Right cardiac atrium (tissue), 5 donors: ENCODE measurements at regions not wholly inside any gene's neighbourhood (a gene's known extent, or its start where the extent isn't known, plus 50 kb on each side); places are given as distances from the start of the nearest gene placed in this dataset.

ENCODE experiments used
- ATAC-seq, 2 donors: fragments of 200-7000 bp; cut with Tn5 transposase; one replicate each; pipeline versions ENCODE4 v1.8.0 to v1.9.1; 2020; ENCODE audit warnings: moderate library complexity in 2 of 2, mild to moderate bottlenecking in 1 of 2
- DNase-seq, 3 donors: peaks; one replicate each; pipeline ENCODE4 v3.0.0-alpha.2; 2020
- H3K27ac ChIP-seq: one replicate; pipeline ENCODE4 v1.5.1; 2013; ENCODE audit warnings: mild to moderate bottlenecking, low read length, control low read depth, moderate library complexity
- H3K27me3 ChIP-seq: one replicate; pipeline ENCODE4 v1.6.1; 2013; ENCODE audit not compliant: control insufficient read depth, insufficient read depth
- H3K4me1 ChIP-seq: one replicate; pipeline ENCODE4 v1.6.1; 2013; ENCODE audit warnings: low read length; ENCODE audit not compliant: control insufficient read depth, insufficient read depth
- H3K4me3 ChIP-seq: one replicate; pipeline ENCODE4 v1.5.1; 2013; ENCODE audit warnings: low read length, control low read depth
- H3K9me3 ChIP-seq: one replicate; pipeline ENCODE4 v1.6.1; 2013; ENCODE audit warnings: low read length; ENCODE audit not compliant: control insufficient read depth
- WGBS: extraction: QIAGEN DNeasy Blood & Tissue Kit; methylation state at CpG from one replicate; pipeline ENCODE4 v1.1.7; 2013; 5-methylcytosine and 5-hydroxymethylcytosine counted together
- intact Hi-C, 4 donors: fragments of 100-400 bp; cut with DNase I; formaldehyde crosslinking; loops; one replicate each; pipeline versions ENCODE4 v1.11.0 to v1.14.0; 2022 to 2023
- donor health status: healthy with polysubstance abuse.
- donor health status: DM: no; HTN: yes; CAD: no.
- donor health status: DM: no; HTN: no; CAD: no.
- donor health status: DM: no; HTN: yes; CAD: no; lungs with severe emphysema.
- donor health status: DM: yes; HTN: yes; CAD: no.

GRCh38 chr18:22773944-22774343 lies 159.2 kb upstream of the RBBP8 start:
- no peak for DNase-seq
- 85% methylated on average over 3 of the region's 3 CpGs for WGBS
- Histone ChIP-seq H3K4me3 (no peak overlapping the region), H3K4me1 (no peaks in the 10 kb centered on the region), H3K27me3 (no peaks in the 10 kb centered on the region), H3K27ac (no peak overlapping the region), H3K9me3 (no peaks in the 10 kb centered on the region)
- no peak for ATAC-seq
- intact Hi-C loops, result no loop called here

GRCh38 chr18:22778996-22779395 lies 154.1 kb upstream of the RBBP8 start:
- DNase-seq, result peak in 2 of 3 donors; percentile 34 to 54
- H3K4me3 ChIP-seq, result no peak overlapping the region
- intact Hi-C loops, result no loop called here
- H3K4me1 ChIP-seq, result no peaks in the 10 kb centered on the region
- no peaks in the 10 kb centered on the region for H3K9me3 ChIP-seq
- H3K27me3 ChIP-seq, result no peaks in the 10 kb centered on the region
- H3K27ac ChIP-seq, result peak overlapping the region; percentile 52
- WGBS, result 23% methylated on average over 1 of the region's 1 CpG
- ATAC-seq, result peak; percentile 90 to 92

GRCh38 chr18:22783245-22783644 lies 149.9 kb upstream of the RBBP8 start:
- H3K4me3 ChIP-seq, result no peak overlapping the region
- no peak for DNase-seq
- H3K27me3 ChIP-seq, result no peaks in the 10 kb centered on the region
- no peak overlapping the region for H3K27ac ChIP-seq
- H3K9me3 ChIP-seq, result no peaks in the 10 kb centered on the region
- intact Hi-C loops, result no loop called here
- WGBS, result 94% methylated on average over 3 of the region's 3 CpGs
- H3K4me1 ChIP-seq, result no peaks in the 10 kb centered on the region
- no peak for ATAC-seq

- 69% methylated on average over 4 of the region's 4 CpGs for WGBS
Measured at GRCh38 chr18:22783662-22784076, 149.5 kb upstream of the RBBP8 start.

GRCh38 chr18:22789052-22789451 lies 144.1 kb upstream of the RBBP8 start:
- ATAC-seq, result no peak
- H3K4me3 ChIP-seq, result no peak overlapping the region
- intact Hi-C loops, result no loop called here

More at GRCh38 chr18:22783662-22784076, 149.5 kb upstream of the RBBP8 start:
- intact Hi-C loops, result no loop called here
- no peak overlapping the region for H3K27ac ChIP-seq
- no peak for DNase-seq
- H3K4me1 ChIP-seq, result no peaks in the 10 kb centered on the region
- no peaks in the 10 kb centered on the region for H3K27me3 ChIP-seq
- no peak for ATAC-seq
- H3K9me3 ChIP-seq, result no peaks in the 10 kb centered on the region
- no peak overlapping the region for H3K4me3 ChIP-seq

GRCh38 chr18:22789600-22789999 lies 143.5 kb upstream of the RBBP8 start:
- WGBS, result 85% methylated on average over 5 of the region's 5 CpGs
- Histone ChIP-seq H3K9me3 (no peaks in the 10 kb centered on the region), H3K4me1 (no peaks in the 10 kb centered on the region), H3K27ac (no peak overlapping the region), H3K4me3 (no peak overlapping the region), H3K27me3 (no peaks in the 10 kb centered on the region)
- DNase-seq (no peak), ATAC-seq (no peak)
- intact Hi-C loops, result no loop called here

More at GRCh38 chr18:22789052-22789451, 144.1 kb upstream of the RBBP8 start:
- no peaks in the 10 kb centered on the region for H3K4me1 ChIP-seq
- DNase-seq, result no peak
- WGBS, result 82% methylated on average over 2 of the region's 2 CpGs
- no peaks in the 10 kb centered on the region for H3K27me3 ChIP-seq
- no peak overlapping the region for H3K27ac ChIP-seq
- no peaks in the 10 kb centered on the region for H3K9me3 ChIP-seq

DNA sequence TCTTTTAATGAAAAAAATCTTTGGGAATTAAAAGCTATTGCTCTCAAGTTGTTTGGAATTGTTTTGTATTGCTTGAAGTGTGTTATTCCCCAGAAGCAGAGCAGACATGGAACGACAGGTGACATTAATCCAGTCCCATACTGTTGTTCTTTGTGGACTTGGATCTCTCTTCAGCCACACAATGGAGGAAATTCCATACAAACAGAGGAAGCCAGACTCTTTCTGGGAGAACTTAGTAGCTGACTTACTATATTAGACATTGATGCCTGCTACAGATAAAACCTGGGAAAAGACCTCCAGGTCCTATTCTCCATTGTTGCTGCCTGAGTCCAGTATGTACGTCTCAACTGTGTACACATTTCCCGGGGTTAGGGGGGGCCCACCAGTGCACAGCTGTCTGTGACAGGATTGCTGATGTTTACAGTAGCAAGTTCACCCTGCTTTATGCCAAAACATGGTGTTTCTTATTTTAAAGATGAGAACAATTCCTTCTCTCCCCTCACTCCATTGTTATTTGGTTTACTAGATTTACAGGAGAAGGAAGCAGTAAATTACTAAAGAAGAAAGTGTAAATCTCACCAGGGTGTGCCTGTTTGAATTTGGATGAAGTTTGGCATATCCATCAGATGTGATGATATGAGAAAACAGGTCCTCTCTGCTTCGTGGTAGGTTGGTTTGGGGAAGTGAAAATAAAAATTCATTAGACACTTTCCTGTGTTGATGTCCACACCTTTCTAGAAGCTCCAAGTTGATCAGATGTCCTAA lies 142.4 kb upstream of the RBBP8 start:
- H3K27me3 ChIP-seq, result no peaks in the 10 kb centered on the region
- no peaks in the 10 kb centered on the region for H3K4me1 ChIP-seq
- H3K27ac ChIP-seq, result no peak overlapping the region
- no peak overlapping the region for H3K4me3 ChIP-seq
- intact Hi-C loops, result no loop called here
- DNase-seq, result no peak
- 62% methylated on average over 4 of the region's 4 CpGs for WGBS
- no peaks in the 10 kb centered on the region for H3K9me3 ChIP-seq
- no peak for ATAC-seq

GRCh38 chr18:22791310-22791610 lies 141.9 kb upstream of the RBBP8 start:
- Histone ChIP-seq H3K4me1 (no peaks in the 10 kb centered on the region), H3K9me3 (no peaks in the 10 kb centered on the region), H3K27me3 (no peaks in the 10 kb centered on the region), H3K4me3 (no peak overlapping the region), H3K27ac (no peak overlapping the region)
- WGBS, result 86% methylated on average over 2 of the region's 2 CpGs
- intact Hi-C loops, result no loop called here
- ATAC-seq (no peak), DNase-seq (no peak)

DNA sequence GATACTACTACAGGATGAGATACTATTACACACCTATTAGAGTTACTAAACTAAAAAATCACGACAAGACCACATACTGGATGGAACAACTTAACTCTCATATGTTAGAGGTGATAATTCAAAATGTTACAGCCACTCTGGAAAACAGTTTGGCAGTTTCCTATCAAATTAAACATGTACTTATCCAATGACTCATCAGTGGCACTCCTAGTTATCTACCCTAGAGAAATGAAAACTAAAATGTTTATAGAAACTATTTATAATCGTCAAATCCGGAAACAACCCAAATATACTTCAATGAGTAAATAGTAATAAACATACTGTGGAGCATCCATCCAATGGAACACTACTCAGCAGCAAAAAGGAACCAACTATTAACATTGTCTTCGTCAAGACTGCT lies 137.0 kb upstream of the RBBP8 start:
- no peak for DNase-seq
- intact Hi-C loops, result no loop called here
- H3K27ac ChIP-seq, result no peak overlapping the region
- ATAC-seq, result no peak
- WGBS, result 81% methylated on average over 4 of the region's 4 CpGs
- H3K27me3 ChIP-seq, result no peaks in the 10 kb centered on the region
- H3K4me3 ChIP-seq, result no peak overlapping the region
- no peaks in the 10 kb centered on the region for H3K4me1 ChIP-seq
- no peaks in the 10 kb centered on the region for H3K9me3 ChIP-seq

GRCh38 chr18:22800551-22800951 lies 132.6 kb upstream of the RBBP8 start:
- Histone ChIP-seq H3K27me3 (no peaks in the 10 kb centered on the region), H3K27ac (peak overlapping the region; percentile 6), H3K4me1 (no peaks in the 10 kb centered on the region), H3K4me3 (no peak overlapping the region), H3K9me3 (no peaks in the 10 kb centered on the region)
- WGBS, result 65% methylated on average over 7 of the region's 7 CpGs
- ATAC-seq, result peak; percentile 62 to 80
- intact Hi-C loops, result no loop called here
- DNase-seq, result peak in 2 of 3 donors; percentile 46 to 50

GRCh38 chr18:22813648-22814328 lies 119.3 kb upstream of the RBBP8 start:
- ATAC-seq, result peak in 1 of 2 donors; percentile 47
- H3K9me3 ChIP-seq, result no peaks in the 10 kb centered on the region
- no peak overlapping the region for H3K4me3 ChIP-seq
- H3K27ac ChIP-seq, result no peak overlapping the region
- H3K4me1 ChIP-seq, result no peaks in the 10 kb centered on the region
- WGBS, result 16% methylated on average over 6 of the region's 6 CpGs
- intact Hi-C loops, result loop anchor here in 1 of 4 donors (5.0 kb wide), 1 partner anchor 169 kb away; no protein-coding TSS in a partner anchor
- no peak for DNase-seq
- no peaks in the 10 kb centered on the region for H3K27me3 ChIP-seq
